ENCODE measurements at regions not wholly inside any gene's neighbourhood (a gene's known extent, or its start where the extent isn't known, plus 50 kb on each side); places are given as distances from the start of the nearest gene placed in this dataset.
A peak's percentile ranks its signal among the peaks of the same experiment; 100 is the strongest.
"Not testable (repeated sequence)": the region's sequence is repeated elsewhere in the genome, so short reads cannot be mapped to it uniquely, and the experiment has no call there.

DNA sequence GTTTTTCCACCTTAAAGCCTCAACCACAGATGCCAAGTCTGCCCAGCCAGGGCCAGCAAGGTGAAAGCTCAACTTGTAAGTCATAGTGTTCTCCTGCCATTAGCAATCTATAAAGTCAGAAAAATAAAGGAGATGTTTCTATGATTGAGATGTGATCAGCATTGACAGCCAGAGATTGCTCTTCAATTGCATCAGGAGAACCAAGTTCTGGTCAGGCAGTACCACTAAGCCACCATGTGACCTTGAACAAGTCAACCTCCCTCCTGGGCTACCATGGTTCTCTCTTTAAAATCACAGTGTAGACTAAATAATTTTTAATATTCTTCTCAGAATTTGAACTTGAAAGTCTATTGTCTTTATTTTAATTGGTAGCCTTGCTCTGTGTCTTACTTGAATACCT is 220.3 kb upstream of the HES1 start:
- H3K27ac ChIP-seq, result no peak overlapping the region
- DNase-seq (ENCODE audit: low read depth, low spot score), result no peak

DNA sequence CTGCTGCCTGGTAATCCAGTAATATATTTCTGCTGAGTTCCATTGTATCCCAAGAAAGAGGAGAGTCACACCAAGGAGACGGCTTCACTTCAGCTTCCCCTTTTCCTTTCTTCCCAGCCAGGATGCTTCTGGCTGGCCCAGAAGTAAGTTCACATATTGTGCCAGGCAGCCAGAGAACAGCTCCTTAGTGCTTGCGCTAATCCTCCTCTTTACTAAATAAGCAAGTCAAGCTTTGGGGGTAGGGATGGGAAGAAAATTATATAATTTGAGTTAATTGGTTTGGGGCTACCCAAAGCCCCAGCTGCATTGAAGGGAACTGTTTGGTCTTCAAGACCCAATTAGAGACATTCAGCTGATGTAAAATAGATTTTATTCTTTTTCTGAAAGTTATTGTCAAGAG is 218.8 kb upstream of the HES1 start:
- no peak overlapping the region for H3K27ac ChIP-seq

DNA sequence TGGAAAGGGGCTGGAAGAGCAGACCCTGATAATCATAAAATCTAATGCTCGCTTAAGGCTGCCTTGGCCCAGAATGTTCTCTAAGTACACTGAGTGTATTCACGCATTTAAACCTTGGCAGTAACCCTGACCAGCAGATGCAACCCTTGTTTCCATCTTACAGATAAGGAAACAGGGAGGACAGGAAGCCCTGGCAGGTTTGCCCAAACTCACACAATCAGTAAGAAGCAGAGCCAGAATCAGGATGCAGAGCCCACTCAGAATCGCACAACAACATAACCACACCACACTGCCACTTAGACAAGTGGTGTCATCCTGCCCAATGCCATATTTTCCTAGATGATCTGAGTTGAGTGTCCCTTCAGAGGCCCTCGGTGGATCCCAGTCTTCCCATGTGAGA is 214.5 kb upstream of the HES1 start:
- no peak for DNase-seq (ENCODE audit: low read depth, low spot score)
- H3K27ac ChIP-seq, result no peak overlapping the region

More for the DNA sequence above, 218.8 kb upstream of the HES1 start:
- no peak for DNase-seq (ENCODE audit: low read depth, low spot score)

DNA sequence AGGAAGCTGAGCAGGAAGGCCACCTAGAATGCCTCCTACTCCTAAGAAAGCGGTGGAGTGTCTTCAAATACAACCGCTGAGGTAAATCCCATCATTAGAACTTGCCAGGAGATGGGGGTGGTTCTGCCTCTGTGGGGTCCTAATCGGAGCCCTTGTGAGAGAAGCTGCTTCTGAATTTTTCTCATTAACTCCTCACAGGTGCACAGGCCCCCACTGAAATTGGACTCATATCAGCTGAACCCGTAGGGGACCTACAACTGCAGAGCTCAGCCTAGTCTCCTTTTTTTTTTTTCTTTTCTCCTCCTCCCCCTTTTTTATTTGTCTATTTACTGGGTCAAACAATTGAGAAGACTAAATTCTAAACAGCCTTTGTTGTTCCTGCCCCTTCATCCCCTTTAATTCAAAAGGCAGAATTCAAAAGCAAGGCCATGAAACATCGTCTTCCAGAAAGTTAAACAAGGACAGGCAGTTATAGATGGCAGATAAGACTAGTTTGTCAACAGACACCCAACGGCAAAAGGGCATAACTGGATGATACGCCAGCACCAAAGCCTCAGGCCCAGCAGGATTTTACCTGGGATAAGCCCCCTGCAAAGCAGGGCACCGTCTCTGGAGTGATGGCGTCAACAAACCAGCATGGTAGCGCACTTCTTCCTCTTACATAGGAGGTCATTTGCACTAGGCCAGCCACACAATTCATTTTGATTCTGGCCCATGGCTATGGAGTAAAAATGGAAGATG is 213.7 kb upstream of the HES1 start:
- no peak overlapping the region for H3K27ac ChIP-seq
- DNase-seq (ENCODE audit: low read depth, low spot score), result no peak

DNA sequence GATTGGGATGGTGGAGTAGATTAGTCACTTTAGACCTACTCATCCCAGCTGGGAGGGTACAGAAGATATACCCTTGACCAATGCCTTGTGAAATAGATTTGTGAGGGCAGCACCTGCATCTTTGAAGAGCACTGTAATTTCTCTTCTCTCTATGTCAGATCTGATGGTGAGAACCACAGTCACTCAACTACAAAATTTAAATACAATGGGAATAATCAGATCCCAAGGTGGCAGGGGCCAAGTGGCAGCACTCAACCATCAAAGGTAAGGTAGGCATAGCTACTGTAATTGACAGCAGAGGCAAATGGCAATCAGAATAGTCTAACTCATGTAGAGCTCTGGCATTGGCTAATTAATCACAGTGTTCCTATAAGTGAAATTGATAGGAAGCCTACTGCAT is 212.0 kb upstream of the HES1 start:
- H3K27ac ChIP-seq, result not testable (repeated sequence)

DNA sequence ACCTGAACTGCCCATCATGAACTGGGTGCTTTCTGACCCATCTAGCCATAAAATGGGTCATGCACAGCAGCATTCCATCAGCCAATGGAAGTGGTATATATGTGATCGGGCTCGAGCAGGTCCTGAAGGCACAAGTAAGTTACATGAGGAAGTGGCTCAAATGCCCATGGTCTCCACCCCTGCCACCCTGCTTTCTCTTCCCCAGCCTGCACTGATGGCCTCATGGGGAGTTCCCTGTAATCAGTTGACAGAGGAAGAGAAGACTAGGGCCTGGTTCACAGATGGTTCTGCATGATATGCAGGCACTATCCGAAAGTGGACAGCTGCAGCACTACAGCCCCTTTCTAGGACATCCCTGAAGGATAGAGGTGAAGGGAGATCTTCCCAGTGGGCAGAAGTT is 209.9 kb upstream of the HES1 start:
- not testable (repeated sequence) for H3K27ac ChIP-seq; DNase-seq (ENCODE audit: low read depth, low spot score)

More for the DNA sequence above, 212.0 kb upstream of the HES1 start:
- DNase-seq (ENCODE audit: low read depth, low spot score), result not testable (repeated sequence)

DNA sequence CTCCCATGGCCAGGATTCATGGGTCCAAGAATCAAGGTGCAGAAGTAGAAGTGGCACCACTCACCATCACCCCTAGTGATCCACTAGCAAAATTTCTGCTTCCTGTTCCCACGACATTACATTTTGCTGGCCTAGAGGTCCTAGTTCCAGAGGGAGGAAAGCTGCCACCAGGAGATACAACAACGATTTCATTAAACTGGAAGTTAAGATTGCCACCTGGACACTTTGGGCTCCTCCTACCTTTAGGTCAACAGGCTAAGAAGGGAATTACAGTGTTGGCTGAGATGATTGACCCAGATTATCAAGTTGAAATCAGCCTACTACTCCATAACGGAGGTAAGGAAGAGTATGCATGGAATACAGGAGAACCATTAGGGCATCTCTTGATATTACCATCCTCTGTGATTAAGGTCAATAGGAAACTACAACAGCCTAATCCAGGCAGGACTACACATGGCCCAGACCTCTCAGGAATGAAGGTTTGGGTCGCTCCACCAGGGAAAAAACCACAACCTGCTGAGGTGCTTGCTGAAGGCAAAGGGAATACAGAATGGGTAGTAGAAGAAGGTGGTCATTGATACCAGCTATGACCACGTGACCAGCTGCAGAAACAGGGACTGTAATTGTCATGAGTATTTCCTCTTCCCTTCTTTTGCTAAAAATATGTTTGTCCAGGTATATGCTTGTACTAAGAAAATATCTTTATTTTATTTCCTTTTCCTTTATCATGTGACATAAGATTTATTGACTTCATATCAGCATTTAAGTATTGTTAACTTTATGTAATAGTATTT is 208.3 kb upstream of the HES1 start:
- DNase-seq (ENCODE audit: low read depth, low spot score); H3K27ac ChIP-seq: not testable (repeated sequence)

DNA sequence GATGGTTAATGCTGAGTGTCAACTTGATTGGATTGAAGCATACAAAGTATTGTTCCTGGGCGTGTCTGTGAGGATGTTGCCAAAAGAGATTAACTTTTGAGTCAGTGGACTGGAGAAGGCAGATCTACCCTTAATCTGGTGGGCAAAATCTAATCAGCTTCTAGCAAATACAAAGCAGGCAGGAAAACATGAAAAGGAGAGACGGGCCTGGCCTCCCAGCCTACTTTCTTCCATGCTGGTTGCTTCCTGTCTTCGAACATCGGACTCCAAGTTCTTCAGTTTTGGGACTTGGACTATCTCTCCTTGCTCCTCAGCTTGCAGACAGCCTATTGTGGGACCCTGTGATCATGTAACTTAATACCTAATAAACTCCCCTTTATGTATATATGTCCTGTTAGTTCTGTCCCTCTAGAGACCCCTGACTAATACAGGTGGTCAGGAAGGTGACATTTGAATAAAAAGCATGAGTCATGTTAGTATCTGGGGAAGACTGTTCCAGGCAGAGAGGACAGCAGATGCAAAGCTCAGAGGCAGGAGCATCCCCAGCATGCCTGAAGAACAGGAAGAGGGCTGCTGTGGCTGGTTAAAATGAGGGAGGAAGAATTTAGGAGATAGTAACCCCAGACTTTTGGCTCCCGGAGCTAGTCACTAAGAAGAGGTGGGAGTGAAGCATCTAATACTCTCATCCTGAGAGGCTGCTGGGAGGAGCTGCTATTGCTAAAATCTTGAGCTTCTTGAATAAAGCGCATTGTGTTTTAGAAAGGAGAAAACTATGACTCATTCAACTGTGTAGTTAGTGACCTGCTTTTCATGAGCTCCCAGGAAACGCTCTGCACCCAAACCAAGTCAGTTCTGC is 207.4 kb upstream of the HES1 start:
- peak overlapping the region; percentile 35 for H3K27ac ChIP-seq
- DNase-seq (ENCODE audit: low read depth, low spot score), result no peak

DNA sequence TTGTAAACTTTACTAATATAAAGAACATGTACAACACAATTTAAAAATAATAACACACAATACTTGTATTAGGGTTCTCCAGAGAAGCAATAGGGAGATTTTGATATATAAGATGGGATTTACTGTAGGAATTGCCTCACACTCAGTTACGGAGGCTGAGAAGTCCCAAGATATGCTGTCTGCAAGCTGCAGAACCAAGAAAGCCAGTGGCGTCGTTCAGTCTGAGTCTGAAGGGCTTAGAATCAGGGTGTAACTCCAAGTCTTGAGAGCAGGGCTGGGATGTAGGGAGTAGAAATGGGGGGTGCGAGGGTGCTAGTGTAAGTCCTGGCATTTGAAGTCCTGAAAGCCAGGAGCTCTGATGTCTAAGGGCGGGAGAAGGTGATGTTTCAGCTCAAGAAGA is 206.6 kb upstream of the HES1 start:
- no peak for DNase-seq (ENCODE audit: low read depth, low spot score)
- peak overlapping the region; percentile 35 for H3K27ac ChIP-seq

DNA sequence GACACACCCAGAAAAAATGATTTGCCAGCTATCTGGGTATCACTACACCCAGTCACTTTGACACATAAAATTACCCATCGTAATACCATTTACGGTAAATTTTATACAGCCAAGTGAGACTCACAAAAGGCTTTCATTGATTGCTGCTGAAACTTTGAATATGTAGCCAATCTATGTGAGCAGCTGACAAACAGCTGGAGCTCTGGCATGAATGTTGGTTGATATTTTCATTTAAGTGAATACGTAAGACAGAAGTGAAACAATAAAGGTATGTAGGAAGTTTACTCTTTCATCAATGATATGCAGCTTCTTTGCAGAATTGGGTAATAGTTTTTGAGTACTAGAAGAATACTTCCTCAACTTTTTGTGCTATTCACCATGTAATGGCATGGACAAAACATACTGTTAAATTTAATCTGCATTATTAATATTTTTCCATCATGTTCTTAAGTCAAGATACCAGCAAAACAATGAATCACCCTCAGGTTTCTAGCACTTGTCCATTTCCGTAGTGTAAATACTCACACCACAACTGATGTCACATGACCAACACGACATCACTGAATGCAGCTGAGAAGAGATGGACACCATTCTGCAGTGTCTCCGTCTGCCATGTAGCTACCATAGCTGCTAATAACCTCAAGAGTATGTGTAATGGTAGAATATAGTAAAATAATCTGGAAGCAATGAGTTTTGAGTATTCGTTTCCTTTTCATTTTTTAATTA is 205.9 kb upstream of the HES1 start:
- DNase-seq (ENCODE audit: low read depth, low spot score), result no peak
- H3K27ac ChIP-seq, result no peak overlapping the region

DNA sequence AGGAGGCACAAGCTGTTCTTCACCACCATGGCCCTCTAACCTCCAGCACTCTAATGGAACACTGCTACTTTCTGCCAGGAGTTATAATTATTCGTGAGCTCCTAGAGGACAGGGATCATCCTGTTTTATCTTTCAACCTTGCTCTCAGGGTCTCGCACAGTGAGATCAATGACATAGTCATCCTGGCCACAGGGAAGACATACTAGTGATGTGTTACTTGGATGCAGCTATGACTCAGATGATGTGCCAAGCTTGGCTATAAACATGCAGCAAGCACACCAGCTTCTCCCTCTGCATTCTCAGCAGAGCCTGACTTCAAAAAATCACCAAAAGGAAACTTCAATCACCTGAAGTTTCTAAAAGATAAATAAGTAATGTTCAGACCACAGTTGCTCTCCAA is 203.8 kb upstream of the HES1 start:
- DNase-seq (ENCODE audit: low read depth, low spot score), result no peak
- H3K27ac ChIP-seq, result no peak overlapping the region

DNA sequence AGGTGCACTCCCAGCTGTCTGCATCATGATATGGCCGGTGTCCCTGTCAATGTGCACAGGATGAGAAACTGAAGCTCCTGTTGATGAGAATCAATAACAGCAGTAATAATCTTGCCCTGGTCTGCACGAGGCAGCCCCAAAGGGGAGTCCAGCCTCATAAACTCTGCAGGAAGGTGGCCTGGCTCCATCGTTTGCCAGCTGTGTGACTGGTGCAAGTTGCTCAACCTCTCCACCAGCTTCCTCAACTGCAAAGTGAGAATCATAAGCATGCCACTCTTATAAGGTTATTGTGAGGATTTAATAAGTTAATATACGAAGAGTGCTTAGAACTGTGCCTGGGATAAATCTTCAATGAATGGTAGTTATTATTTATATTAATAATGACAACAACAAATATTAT is 203.4 kb upstream of the HES1 start:
- no peak for DNase-seq (ENCODE audit: low read depth, low spot score)
- no peak overlapping the region for H3K27ac ChIP-seq

DNA sequence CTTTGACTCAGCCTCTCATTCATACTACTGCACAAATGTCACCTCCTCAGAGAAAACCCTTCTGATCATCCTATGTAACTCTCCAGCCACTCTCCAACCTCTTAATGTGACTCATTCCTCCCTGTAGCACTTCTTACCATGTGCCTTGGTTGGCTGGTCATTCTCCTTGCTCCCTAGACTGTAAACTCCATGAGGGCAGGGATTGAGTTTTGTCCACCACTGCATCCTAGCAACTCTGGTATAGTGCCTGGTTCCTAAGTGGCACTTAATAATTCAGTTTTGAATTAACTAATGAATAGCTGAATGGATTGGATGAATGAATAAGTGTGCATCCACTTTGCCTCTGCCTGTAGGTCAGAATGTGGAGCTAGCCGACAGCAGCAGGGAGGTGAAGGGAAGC is 202.5 kb upstream of the HES1 start:
- H3K27ac ChIP-seq, result no peak overlapping the region
- no peak for DNase-seq (ENCODE audit: low read depth, low spot score)

DNA sequence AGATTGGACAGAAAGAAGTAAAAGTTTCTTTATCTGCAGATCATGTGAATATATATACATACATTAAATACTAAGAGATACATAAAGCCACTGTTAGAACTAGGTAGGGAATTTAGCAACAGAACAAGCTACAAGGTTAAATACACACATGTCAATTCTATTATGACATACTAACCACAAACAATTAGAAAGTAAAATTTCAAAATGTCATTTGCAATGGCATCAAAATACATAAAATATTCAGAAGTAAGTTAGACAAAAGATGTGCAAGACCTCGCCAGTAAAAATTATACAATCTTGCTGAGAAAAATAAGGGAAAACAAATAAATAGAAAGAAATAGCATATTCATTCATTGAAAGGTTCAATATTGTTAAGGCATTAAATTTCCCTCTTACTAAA is 200.0 kb upstream of the HES1 start:
- DNase-seq (ENCODE audit: low read depth, low spot score), result no peak
- H3K27ac ChIP-seq, result no peak overlapping the region

DNA sequence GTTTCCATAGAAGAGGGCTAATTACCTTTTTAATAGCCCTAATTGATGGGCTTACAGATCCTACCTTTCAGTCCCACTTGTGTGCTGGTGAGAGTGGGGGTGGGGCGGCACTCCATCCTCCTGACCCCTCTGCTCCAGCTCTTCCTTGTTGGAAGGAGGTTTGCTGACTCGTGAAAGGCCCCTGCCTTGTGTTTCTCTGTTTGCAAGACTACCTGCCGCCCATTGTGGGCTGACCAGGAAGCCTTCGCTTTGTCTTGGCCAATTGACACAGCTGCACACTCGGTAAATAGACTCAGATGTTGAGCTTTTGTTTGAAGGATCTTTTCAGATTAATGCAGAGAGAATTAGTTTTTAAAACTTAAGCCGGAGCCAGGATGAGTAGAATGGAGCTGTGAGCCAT is 197.3 kb upstream of the HES1 start:
- no peak for DNase-seq (ENCODE audit: low read depth, low spot score)
- H3K27ac ChIP-seq, result no peak overlapping the region

DNA sequence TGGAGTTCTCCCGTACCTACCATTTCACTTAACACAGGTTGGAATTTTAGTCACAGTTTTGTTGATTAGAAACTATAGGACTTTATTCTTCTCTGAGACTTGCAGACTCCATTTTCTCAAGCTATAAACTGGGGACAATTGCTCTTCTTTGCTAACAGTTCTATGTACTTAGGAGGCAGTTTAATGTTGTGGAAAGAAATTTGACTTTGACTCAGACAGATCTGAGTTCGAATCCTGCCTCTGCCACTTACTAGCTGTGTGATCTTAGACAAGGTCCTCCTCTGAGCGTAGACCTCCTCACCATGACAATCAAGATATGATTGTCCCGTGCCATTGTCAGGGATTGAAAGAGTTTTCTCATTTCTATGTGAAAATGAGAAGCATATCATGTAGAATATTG is 196.4 kb upstream of the HES1 start:
- H3K27ac ChIP-seq, result no peak overlapping the region
- no peak for DNase-seq (ENCODE audit: low read depth, low spot score)

DNA sequence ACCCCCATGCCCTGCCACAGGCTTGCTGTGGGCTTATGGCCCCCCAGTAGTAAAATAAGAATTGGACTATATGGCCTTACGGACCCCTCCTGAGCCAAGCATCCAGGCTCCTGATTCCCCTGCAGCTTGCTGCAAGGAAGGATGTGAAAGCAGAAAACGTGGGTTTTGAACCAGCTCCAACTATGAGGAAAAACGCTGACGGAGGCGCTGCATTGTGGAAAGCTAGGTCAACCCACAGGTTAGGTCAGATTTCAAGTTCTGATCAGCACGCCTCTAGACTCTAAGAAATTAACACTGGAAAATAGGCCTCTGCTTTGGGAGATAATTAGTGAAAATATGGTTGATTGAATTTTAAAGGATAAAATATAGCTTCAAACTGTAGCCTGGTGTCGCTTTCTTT is 195.4 kb upstream of the HES1 start:
- DNase-seq (ENCODE audit: low read depth, low spot score), result no peak
- no peak overlapping the region for H3K27ac ChIP-seq

DNA sequence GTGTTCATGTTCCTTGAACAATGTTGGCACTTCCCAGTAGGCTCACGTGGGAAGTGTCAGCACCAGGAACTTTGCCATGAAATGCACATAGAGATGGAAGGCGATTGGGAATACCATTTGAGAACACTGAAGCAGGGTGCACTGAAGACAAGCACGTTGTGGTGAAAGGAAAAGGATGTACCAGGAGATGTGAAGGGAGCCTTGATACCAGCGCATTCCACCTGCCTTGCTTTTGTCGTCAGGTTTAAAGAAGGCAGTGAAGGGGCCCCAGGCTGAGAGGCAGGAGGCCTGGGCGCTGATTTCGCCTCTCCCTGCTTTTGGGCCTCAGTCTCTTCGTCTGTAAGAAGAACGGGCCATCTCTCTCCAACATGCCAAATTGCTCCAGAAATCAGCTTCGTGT is 194.5 kb upstream of the HES1 start:
- DNase-seq (ENCODE audit: low read depth, low spot score), result no peak
- H3K27ac ChIP-seq, result no peak overlapping the region

DNA sequence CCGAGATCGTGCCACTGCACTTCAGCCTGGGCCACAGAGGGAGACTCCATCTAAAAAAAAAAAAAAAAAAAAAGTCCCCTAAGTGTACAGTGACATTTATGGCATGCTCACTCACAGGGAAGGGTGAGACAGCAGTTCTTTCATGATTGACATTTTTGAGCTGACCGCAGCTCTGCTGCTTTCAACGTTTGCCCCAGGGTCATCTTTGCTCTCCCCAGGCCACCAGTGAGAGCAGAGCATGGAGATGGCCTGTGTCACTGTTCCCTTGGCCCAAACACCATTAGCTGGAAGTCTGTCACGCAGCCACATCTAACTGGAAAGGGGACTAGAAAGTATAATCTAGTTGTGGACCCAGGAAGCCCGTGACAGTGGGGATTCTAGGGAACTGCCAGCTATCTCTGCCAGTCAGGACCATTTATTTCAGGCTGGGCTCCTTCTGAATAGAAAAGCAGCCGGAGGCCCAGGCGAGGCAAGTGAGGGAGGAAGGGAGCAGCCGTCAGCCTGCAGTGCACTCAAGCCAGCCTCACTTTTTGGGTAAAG is 193.4 kb upstream of the HES1 start:
- no peak overlapping the region for H3K27ac ChIP-seq
- no peak for DNase-seq (ENCODE audit: low read depth, low spot score)

DNA sequence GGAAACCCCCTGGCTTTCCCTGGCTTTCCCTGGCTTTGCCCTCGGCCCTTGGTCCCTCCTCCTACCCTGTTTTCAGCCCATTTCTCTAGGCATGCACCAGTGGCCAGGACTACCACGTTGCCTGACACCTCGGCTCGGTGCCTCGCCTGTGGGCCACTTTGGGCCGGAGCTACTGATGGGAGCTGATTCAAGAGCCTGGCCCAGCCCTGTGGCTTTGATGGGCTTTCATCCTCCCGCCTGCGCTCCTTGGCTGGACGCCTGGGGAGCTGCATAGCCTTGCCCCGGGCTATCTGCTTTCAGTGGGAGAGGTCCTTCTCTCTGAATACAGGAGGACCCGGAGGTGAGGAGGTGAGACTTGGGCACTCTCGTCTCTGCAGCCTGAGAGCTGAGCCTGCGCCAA is 192.7 kb upstream of the HES1 start:
- H3K27ac ChIP-seq, result no peak overlapping the region
- DNase-seq (ENCODE audit: low read depth, low spot score), result no peak

All from epithelial cell of prostate (primary cell).